ENCODE measurements at regions not wholly inside any gene's neighbourhood (a gene's known extent, or its start where the extent isn't known, plus 50 kb on each side); places are given as distances from the start of the nearest gene placed in this dataset.

DNA sequence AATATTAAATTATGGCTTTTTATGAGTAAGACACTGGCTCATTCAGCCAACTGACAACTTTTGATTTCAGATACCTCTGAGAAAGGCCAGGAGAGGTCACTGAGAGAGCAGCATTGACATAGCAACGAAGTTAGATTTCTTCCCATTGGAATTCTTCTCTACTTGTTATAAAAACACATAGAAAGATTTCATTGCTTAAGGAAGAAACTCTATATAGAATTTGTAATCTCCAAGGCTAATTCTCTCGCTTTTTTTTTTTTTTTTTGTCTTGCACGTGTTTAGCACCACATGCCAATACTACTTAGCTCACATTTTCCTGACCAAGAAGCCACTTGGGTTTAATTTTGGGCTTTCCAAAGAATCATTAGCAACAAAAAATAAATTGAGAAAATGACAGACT lies 233.7 kb downstream of the CALCRL start:
- peaks cover 46% of the 10 kb centered on the region for H3K9me3 Mint-ChIP-seq
- ChIA-PET POLR2A (no interaction called here), CTCF (interaction anchor here (0.6 kb wide), 1 partner anchor 178 kb away, joined by 3 read pairs; no protein-coding TSS in a partner anchor)
- no peak overlapping the region for H3K27ac Mint-ChIP-seq
- H3K4me1 Mint-ChIP-seq = peaks cover 23% of the 10 kb centered on the region
- H3K36me3 Mint-ChIP-seq = peaks cover 35% of the 10 kb centered on the region
- no peak overlapping the region for H3K4me3 Mint-ChIP-seq
- ATAC-seq = no peak
- H3K27me3 Mint-ChIP-seq (ENCODE audit: low read depth) = no peaks in the 10 kb centered on the region
- DNase-seq (ENCODE audit: low spot score) = no peak
- TF ChIP-seq, protein P1, sequence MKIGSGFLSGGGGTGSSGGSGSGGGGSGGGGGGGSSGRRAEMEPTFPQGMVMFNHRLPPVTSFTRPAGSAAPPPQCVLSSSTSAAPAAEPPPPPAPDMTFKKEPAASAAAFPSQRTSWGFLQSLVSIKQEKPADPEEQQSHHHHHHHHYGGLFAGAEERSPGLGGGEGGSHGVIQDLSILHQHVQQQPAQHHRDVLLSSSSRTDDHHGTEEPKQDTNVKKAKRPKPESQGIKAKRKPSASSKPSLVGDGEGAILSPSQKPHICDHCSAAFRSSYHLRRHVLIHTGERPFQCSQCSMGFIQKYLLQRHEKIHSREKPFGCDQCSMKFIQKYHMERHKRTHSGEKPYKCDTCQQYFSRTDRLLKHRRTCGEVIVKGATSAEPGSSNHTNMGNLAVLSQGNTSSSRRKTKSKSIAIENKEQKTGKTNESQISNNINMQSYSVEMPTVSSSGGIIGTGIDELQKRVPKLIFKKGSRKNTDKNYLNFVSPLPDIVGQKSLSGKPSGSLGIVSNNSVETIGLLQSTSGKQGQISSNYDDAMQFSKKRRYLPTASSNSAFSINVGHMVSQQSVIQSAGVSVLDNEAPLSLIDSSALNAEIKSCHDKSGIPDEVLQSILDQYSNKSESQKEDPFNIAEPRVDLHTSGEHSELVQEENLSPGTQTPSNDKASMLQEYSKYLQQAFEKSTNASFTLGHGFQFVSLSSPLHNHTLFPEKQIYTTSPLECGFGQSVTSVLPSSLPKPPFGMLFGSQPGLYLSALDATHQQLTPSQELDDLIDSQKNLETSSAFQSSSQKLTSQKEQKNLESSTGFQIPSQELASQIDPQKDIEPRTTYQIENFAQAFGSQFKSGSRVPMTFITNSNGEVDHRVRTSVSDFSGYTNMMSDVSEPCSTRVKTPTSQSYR (CRISPR knock-in tag; IDR thresholded peaks at IDR 0.05) = no peak
- TF ChIP-seq NFATC4 (CRISPR knock-in tag; IDR thresholded peaks at IDR 0.05) = no peak
- no peak for TF ChIP-seq EMX1 (CRISPR knock-in tag; IDR thresholded peaks at IDR 0.05)
- TF ChIP-seq, protein P2, sequence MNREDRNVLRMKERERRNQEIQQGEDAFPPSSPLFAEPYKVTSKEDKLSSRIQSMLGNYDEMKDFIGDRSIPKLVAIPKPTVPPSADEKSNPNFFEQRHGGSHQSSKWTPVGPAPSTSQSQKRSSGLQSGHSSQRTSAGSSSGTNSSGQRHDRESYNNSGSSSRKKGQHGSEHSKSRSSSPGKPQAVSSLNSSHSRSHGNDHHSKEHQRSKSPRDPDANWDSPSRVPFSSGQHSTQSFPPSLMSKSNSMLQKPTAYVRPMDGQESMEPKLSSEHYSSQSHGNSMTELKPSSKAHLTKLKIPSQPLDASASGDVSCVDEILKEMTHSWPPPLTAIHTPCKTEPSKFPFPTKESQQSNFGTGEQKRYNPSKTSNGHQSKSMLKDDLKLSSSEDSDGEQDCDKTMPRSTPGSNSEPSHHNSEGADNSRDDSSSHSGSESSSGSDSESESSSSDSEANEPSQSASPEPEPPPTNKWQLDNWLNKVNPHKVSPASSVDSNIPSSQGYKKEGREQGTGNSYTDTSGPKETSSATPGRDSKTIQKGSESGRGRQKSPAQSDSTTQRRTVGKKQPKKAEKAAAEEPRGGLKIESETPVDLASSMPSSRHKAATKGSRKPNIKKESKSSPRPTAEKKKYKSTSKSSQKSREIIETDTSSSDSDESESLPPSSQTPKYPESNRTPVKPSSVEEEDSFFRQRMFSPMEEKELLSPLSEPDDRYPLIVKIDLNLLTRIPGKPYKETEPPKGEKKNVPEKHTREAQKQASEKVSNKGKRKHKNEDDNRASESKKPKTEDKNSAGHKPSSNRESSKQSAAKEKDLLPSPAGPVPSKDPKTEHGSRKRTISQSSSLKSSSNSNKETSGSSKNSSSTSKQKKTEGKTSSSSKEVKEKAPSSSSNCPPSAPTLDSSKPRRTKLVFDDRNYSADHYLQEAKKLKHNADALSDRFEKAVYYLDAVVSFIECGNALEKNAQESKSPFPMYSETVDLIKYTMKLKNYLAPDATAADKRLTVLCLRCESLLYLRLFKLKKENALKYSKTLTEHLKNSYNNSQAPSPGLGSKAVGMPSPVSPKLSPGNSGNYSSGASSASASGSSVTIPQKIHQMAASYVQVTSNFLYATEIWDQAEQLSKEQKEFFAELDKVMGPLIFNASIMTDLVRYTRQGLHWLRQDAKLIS (CRISPR knock-in tag; IDR thresholded peaks at IDR 0.05; ENCODE audit: borderline replicate concordance) = no peak
- no peak for TF ChIP-seq ELF4 (CRISPR knock-in tag; IDR thresholded peaks at IDR 0.05; ENCODE audit: low read depth)
- no peak for TF ChIP-seq ZBTB21 (CRISPR knock-in tag; IDR thresholded peaks at IDR 0.05; ENCODE audit: borderline replicate concordance)
- TF ChIP-seq MXD4 (CRISPR knock-in tag; IDR thresholded peaks at IDR 0.05; ENCODE audit: borderline replicate concordance) = no peak
- no peak for TF ChIP-seq JAZF1 (CRISPR knock-in tag; IDR thresholded peaks at IDR 0.05)
- TF ChIP-seq NFYB (CRISPR knock-in tag; conservative IDR thresholded peaks at IDR 0.05; ENCODE audit: low read depth) = no peak
- TF ChIP-seq, protein P3, sequence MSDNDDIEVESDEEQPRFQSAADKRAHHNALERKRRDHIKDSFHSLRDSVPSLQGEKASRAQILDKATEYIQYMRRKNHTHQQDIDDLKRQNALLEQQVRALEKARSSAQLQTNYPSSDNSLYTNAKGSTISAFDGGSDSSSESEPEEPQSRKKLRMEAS (CRISPR knock-in tag; IDR thresholded peaks at IDR 0.05) = no peak
- TF ChIP-seq, protein P4, sequence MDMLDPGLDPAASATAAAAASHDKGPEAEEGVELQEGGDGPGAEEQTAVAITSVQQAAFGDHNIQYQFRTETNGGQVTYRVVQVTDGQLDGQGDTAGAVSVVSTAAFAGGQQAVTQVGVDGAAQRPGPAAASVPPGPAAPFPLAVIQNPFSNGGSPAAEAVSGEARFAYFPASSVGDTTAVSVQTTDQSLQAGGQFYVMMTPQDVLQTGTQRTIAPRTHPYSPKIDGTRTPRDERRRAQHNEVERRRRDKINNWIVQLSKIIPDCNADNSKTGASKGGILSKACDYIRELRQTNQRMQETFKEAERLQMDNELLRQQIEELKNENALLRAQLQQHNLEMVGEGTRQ (CRISPR knock-in tag; IDR thresholded peaks at IDR 0.05) = no peak
- TF ChIP-seq, protein P5, sequence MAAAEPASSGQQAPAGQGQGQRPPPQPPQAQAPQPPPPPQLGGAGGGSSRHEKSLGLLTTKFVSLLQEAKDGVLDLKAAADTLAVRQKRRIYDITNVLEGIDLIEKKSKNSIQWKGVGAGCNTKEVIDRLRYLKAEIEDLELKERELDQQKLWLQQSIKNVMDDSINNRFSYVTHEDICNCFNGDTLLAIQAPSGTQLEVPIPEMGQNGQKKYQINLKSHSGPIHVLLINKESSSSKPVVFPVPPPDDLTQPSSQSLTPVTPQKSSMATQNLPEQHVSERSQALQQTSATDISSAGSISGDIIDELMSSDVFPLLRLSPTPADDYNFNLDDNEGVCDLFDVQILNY (CRISPR knock-in tag; IDR thresholded peaks at IDR 0.05) = no peak
- TF ChIP-seq SOX15 (CRISPR knock-in tag; IDR thresholded peaks at IDR 0.05) = no peak
- TF ChIP-seq, protein P6, sequence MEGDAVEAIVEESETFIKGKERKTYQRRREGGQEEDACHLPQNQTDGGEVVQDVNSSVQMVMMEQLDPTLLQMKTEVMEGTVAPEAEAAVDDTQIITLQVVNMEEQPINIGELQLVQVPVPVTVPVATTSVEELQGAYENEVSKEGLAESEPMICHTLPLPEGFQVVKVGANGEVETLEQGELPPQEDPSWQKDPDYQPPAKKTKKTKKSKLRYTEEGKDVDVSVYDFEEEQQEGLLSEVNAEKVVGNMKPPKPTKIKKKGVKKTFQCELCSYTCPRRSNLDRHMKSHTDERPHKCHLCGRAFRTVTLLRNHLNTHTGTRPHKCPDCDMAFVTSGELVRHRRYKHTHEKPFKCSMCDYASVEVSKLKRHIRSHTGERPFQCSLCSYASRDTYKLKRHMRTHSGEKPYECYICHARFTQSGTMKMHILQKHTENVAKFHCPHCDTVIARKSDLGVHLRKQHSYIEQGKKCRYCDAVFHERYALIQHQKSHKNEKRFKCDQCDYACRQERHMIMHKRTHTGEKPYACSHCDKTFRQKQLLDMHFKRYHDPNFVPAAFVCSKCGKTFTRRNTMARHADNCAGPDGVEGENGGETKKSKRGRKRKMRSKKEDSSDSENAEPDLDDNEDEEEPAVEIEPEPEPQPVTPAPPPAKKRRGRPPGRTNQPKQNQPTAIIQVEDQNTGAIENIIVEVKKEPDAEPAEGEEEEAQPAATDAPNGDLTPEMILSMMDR (IDR thresholded peaks at IDR 0.05) = no peak

DNA sequence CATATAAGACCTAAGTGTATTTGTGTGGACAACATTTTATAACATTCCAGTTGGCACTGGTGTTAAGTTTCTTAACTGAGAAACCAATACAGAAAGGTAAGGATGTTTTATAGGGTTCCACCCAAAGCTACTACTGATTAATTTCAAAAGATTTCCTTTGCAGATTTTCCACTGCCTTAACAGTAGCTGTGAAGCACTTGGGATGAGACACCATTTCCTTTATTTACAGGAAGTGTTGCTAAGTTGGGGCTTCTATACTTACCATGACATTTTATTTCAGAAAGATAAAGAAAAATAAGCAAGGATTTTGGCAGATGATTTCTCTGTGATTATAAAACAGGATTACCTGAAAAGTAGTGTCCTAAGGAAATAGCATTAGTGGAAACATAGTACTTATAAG lies 234.3 kb downstream of the CALCRL start:
- ATAC-seq (no peak), DNase-seq (ENCODE audit: low spot score) (no peak)
- Mint-ChIP-seq H3K27ac (no peak overlapping the region), H3K27me3 (ENCODE audit: low read depth) (no peaks in the 10 kb centered on the region), H3K4me1 (peaks cover 23% of the 10 kb centered on the region), H3K4me3 (no peak overlapping the region), H3K36me3 (peaks cover 35% of the 10 kb centered on the region), H3K9me3 (peaks cover 50% of the 10 kb centered on the region)
- ChIA-PET POLR2A (no interaction called here), CTCF (no interaction called here)
- TF ChIP-seq, protein P7, sequence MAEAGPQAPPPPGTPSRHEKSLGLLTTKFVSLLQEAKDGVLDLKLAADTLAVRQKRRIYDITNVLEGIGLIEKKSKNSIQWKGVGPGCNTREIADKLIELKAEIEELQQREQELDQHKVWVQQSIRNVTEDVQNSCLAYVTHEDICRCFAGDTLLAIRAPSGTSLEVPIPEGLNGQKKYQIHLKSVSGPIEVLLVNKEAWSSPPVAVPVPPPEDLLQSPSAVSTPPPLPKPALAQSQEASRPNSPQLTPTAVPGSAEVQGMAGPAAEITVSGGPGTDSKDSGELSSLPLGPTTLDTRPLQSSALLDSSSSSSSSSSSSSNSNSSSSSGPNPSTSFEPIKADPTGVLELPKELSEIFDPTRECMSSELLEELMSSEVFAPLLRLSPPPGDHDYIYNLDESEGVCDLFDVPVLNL (CRISPR knock-in tag; IDR thresholded peaks at IDR 0.05; ENCODE audit: borderline replicate concordance, low read depth) = no peak
- TF ChIP-seq, protein P8, sequence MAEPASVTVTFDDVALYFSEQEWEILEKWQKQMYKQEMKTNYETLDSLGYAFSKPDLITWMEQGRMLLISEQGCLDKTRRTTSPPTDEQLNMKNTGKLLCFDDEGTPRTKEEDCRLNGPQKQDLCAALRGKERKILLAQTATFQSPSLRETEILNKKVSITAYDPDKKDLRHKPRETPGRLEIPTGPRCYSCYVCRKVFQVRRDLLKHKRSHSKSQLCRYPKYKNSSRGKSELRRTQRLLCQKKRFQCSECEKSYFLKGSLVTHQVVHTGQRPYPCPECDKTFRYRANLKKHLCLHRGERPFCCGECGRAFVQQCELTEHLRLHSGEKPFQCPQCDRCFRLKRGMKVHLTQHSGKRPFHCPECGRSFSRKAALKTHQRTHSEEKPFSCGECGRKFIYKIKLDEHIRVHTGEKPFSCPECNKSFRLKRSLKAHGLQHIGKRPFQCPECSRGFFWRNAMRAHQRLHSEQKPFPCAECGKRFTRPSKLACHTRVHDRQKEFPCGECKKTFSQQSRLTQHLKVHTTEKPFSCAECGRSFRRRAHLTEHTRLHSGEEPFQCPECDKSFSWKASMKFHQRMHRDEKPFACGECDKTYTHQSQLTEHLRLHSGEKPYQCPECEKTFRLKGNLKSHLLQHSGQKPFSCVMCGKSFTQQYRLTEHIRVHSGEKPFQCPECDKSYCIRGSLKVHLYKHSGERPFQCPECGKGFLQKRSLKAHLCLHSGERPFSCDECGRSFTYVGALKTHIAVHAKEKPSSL (CRISPR knock-in tag; conservative IDR thresholded peaks at IDR 0.05) = no peak
- TF ChIP-seq, protein P6 (IDR thresholded peaks at IDR 0.05) = no peak
- TF ChIP-seq ZNF219 (CRISPR knock-in tag; IDR thresholded peaks at IDR 0.05; ENCODE audit: borderline replicate concordance) = no peak
- TF ChIP-seq, protein P9, sequence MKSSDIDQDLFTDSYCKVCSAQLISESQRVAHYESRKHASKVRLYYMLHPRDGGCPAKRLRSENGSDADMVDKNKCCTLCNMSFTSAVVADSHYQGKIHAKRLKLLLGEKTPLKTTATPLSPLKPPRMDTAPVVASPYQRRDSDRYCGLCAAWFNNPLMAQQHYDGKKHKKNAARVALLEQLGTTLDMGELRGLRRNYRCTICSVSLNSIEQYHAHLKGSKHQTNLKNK (CRISPR knock-in tag; IDR thresholded peaks at IDR 0.05) = no peak
